ENCODE measurements at regions not wholly inside any gene's neighbourhood (a gene's known extent, or its start where the extent isn't known, plus 50 kb on each side); places are given as distances from the start of the nearest gene placed in this dataset.

DNA sequence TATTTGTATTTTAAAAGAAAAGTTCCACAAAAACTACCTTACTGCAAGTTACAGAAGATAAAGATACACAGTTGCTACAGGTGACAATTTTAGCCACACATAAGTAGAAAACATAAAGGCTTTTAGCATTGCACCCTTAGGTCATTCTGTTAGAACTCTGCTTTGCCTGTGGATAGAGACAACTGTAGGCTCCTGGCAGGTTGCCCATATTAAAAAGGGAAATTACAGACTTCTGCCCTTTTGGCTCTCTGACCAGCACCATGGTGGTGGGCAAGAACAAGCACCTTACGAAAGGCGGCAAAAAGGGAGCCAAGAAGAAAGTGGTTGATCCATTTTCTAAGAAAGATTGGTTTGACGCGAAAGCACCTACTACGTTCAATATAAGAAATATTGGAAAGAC is 223.3 kb downstream of the MC4R start:
- POLR2A ChIA-PET, result no interaction called here
- Histone ChIP-seq H3K4me1 (ENCODE audit: insufficient read depth, low read length) (no peaks in the 10 kb centered on the region), H3K9ac (ENCODE audit: insufficient read depth, low read depth, low read length) (no peak overlapping the region), H3K79me2 (ENCODE audit: insufficient read depth, low read length) (no peaks in the 10 kb centered on the region), H3K9me3 (ENCODE audit: low read length) (no peaks in the 10 kb centered on the region), H3K36me3 (replicated peaks in 1 of 2; ENCODE audit: control insufficient read depth in 1 of 2, insufficient read depth in 2 of 2, low read length in 2 of 2) (no peaks in the 10 kb centered on the region), H3K27me3 (ENCODE audit: control insufficient read depth in 1 of 2, insufficient read depth in 2 of 2, low read length in 2 of 2) (no peaks in the 10 kb centered on the region), H3K4me3 (replicated peaks in 1 of 3; ENCODE audit: insufficient read depth in 1 of 3, low read depth in 2 of 3, low read length in 3 of 3) (no peak overlapping the region), H4K20me1 (ENCODE audit: insufficient read depth, low read length) (no peaks in the 10 kb centered on the region), H3K4me2 (ENCODE audit: low read depth, low read length) (no peak overlapping the region), H3K27ac (ENCODE audit: extremely low read length, insufficient read depth, low read length) (no peak overlapping the region), H2AFZ (ENCODE audit: low read length) (no peak overlapping the region)
- DNase-seq (ENCODE audit: low spot score) (no peak), ATAC-seq (no peak), FAIRE-seq (no peak)
- BruUV-seq (replicated peaks), result no TSS peak
- TF ChIP-seq FOXJ3 (CRISPR knock-in tag; IDR thresholded peaks at IDR 0.05; ENCODE audit: borderline replicate concordance) (no peak), ZBTB1 (CRISPR knock-in tag; IDR thresholded peaks at IDR 0.05; ENCODE audit: borderline replicate concordance) (no peak), ZNF432 (CRISPR knock-in tag; IDR thresholded peaks at IDR 0.05; ENCODE audit: borderline replicate concordance) (no peak), ZNF629 (CRISPR knock-in tag; conservative IDR thresholded peaks at IDR 0.05) (no peak), HOMEZ (CRISPR knock-in tag; IDR thresholded peaks at IDR 0.05; ENCODE audit: low read depth) (no peak), ZSCAN20 (CRISPR knock-in tag; IDR thresholded peaks at IDR 0.05; ENCODE audit: borderline replicate concordance) (no peak), TAF15 (IDR thresholded peaks at IDR 0.05; ENCODE audit: low read depth, low read length, poor library complexity, severe bottlenecking) (no peak), PITX1 (CRISPR knock-in tag; IDR thresholded peaks at IDR 0.05) (no peak)
- TF ChIP-seq, protein P1, sequence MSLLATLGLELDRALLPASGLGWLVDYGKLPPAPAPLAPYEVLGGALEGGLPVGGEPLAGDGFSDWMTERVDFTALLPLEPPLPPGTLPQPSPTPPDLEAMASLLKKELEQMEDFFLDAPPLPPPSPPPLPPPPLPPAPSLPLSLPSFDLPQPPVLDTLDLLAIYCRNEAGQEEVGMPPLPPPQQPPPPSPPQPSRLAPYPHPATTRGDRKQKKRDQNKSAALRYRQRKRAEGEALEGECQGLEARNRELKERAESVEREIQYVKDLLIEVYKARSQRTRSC (CRISPR knock-in tag; IDR thresholded peaks at IDR 0.05; ENCODE audit: low read depth), result no peak
- CTCF ChIA-PET (ENCODE audit: low intra/inter-chr PET ratio, low total read pairs), result no interaction called here
- 88% methylated on average over 5 of the region's 5 CpGs for WGBS (ENCODE audit: low lambda C conversion rate)
- intact Hi-C loops (cut with micrococcal nuclease; ENCODE audit: unreplicated experiment), result loop anchor here (5.0 kb wide), 1 partner anchor 922 kb away; no protein-coding TSS in a partner anchor
- in situ Hi-C loops (cut with HindIII; ENCODE audit: extremely low pct_ligation_motif_present, low pct_unique_long_range_greater_than_20kb), result no loop called here
